OCI-LY7 (cell line): ENCODE measurements at regions not wholly inside any gene's neighbourhood (a gene's known extent, or its start where the extent isn't known, plus 50 kb on each side); places are given as distances from the start of the nearest gene placed in this dataset.

Experiments
- BruUV-seq: library from RNA; stranded (reverse); fragments of 400-500 nt; replicated peaks from 2 replicates; lab custom pipeline; 2021; lab: Mats Ljungman, UMichigan
- CTCF ChIA-PET: fragments of 300-600 bp; sonication (Branson Sonifier 250); formaldehyde crosslinking; loops from one replicate; lab custom pipeline; 2022; ENCODE audit warnings: antibody characterized with exemption; ENCODE audit not compliant: unreplicated experiment; lab: Charles Lee
- POLR2A ChIA-PET: fragments of 300-600 bp; sonication (Branson Sonifier 250); formaldehyde crosslinking; loops from one replicate; lab custom pipeline; 2022; ENCODE audit warnings: antibody characterized with exemption; lab: Charles Lee
- DNase-seq: peaks from one replicate; pipeline ENCODE4 v3.0.0-alpha.2; 2015; ENCODE audit warnings: low spot score
- H2AFZ ChIP-seq: fragments of 200-600 bp; sonication (generic), shearing (Covaris generic); 2 replicates; pipeline ENCODE4 v1.6.1; 2014; ENCODE audit warnings: mild to moderate bottlenecking, antibody characterized with exemption, low read length, moderate library complexity
- H3K27ac ChIP-seq: fragments of 200-600 bp; sonication (generic); 2 replicates; pipeline ENCODE4 v1.5.1; 2014; ENCODE audit warnings: mixed run types, low read depth, mild to moderate bottlenecking, moderate library complexity, low read length, inconsistent platforms; ENCODE audit not compliant: poor library complexity, severe bottlenecking
- H3K36me3 ChIP-seq: fragments of 200-600 bp; sonication (generic); 2 replicates; pipeline ENCODE4 v1.6.1; 2014; ENCODE audit warnings: mild to moderate bottlenecking, antibody characterized with exemption, low read length, moderate library complexity, mixed read lengths; ENCODE audit not compliant: insufficient read depth
- H3K4me1 ChIP-seq: fragments of 200-600 bp; sonication (generic); 2 replicates; pipeline ENCODE4 v1.5.1; 2014; ENCODE audit warnings: mild to moderate bottlenecking, low read length; ENCODE audit not compliant: insufficient read depth, poor library complexity, severe bottlenecking
- H3K4me2 ChIP-seq: fragments of 200-600 bp; sonication (generic); 2 replicates; pipeline ENCODE4 v1.6.1; 2014; ENCODE audit warnings: mild to moderate bottlenecking, low read length
- H3K4me3 ChIP-seq: fragments of 200-600 bp; sonication (generic); 2 replicates; pipeline ENCODE4 v1.5.1; 2014; ENCODE audit warnings: mild to moderate bottlenecking, low read depth, low read length; ENCODE audit not compliant: poor library complexity, severe bottlenecking
- H3K79me2 ChIP-seq: fragments of 200-600 bp; sonication (generic); 2 replicates; pipeline ENCODE4 v1.6.1; 2016; ENCODE audit warnings: low read depth, mild to moderate bottlenecking, low read length, moderate library complexity, mixed read lengths; ENCODE audit not compliant: insufficient read depth
- H3K9me2 ChIP-seq: fragments of 200-600 bp; sonication (generic); 2 replicates; pipeline ENCODE4 v1.6.1; 2016; ENCODE audit warnings: mild to moderate bottlenecking, low read length, mixed read lengths; ENCODE audit not compliant: insufficient read depth
- H3K9me3 ChIP-seq: fragments of 200-600 bp; sonication (generic); 2 replicates; pipeline ENCODE4 v1.6.1; 2014; ENCODE audit warnings: mild to moderate bottlenecking, mixed run types, low read length, mixed read lengths
- H4K20me1 ChIP-seq: fragments of 200-600 bp; sonication (generic); 2 replicates; pipeline ENCODE4 v1.6.1; 2014; ENCODE audit warnings: mild to moderate bottlenecking, antibody characterized with exemption, low read length, moderate library complexity, mixed read lengths; ENCODE audit not compliant: insufficient read depth
- EZH2phosphoT487 ChIP-seq: fragments of 200-600 bp; sonication (generic); IDR thresholded peaks from 2 replicates; pipeline ENCODE4 v1.6.1; 2018; ENCODE audit warnings: low read depth, borderline replicate concordance, mild to moderate bottlenecking, mixed run types, antibody characterized with exemption, low read length, moderate library complexity, mixed read lengths
- intact Hi-C: fragments of 100-400 bp; cut with micrococcal nuclease; formaldehyde crosslinking; loops from one replicate; pipeline ENCODE4 v1.10.0; 2022; ENCODE audit not compliant: unreplicated experiment
- TF ChIP-seq, protein P1 (sequence below): fragments of 200-600 bp; sonication (generic); conservative IDR thresholded peaks from 2 replicates; pipeline ENCODE4 v1.5.1; 2014; ENCODE audit warnings: mild to moderate bottlenecking, antibody characterized with exemption, low read length, moderate library complexity, mixed read lengths

DNA sequence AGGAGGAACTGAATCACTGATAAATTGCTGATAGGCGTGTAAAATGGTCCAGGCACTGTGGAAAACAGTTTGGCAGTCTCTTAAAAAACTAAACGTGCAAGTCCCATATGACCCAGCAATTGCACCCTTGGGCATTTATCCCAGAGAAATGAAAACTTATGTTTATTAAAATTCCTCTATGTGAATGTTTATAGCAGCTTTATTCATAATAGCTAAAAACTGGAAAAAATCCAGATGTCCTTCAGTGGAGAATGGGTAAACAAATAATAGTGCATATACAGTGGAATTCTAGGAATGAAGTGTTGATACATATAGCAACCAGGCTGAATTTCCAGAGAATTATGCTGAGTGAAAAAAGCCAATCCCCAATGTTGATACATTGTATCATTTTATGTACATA, 482.2 kb upstream of the PDZRN3 start:
- DNase-seq: no peak
- Histone ChIP-seq H3K4me1 (no peaks in the 10 kb centered on the region), H3K9me2 (no peaks in the 10 kb centered on the region), H3K4me2 (no peak overlapping the region), H3K9me3 (no peaks in the 10 kb centered on the region), H4K20me1 (no peaks in the 10 kb centered on the region), H3K36me3 (no peaks in the 10 kb centered on the region), H3K27ac (no peak overlapping the region), H2AFZ (no peak overlapping the region), H3K4me3 (no peak overlapping the region), H3K79me2 (no peaks in the 10 kb centered on the region)
- no TSS peak for BruUV-seq
- ChIA-PET POLR2A (interaction anchor here (0.5 kb wide), 1 partner anchor 465 kb away, joined by 5 read pairs; no protein-coding TSS in a partner anchor), CTCF (no interaction called here)
- intact Hi-C loops: no loop called here
- no peak for TF ChIP-seq EZH2phosphoT487
- TF ChIP-seq, protein P1, sequence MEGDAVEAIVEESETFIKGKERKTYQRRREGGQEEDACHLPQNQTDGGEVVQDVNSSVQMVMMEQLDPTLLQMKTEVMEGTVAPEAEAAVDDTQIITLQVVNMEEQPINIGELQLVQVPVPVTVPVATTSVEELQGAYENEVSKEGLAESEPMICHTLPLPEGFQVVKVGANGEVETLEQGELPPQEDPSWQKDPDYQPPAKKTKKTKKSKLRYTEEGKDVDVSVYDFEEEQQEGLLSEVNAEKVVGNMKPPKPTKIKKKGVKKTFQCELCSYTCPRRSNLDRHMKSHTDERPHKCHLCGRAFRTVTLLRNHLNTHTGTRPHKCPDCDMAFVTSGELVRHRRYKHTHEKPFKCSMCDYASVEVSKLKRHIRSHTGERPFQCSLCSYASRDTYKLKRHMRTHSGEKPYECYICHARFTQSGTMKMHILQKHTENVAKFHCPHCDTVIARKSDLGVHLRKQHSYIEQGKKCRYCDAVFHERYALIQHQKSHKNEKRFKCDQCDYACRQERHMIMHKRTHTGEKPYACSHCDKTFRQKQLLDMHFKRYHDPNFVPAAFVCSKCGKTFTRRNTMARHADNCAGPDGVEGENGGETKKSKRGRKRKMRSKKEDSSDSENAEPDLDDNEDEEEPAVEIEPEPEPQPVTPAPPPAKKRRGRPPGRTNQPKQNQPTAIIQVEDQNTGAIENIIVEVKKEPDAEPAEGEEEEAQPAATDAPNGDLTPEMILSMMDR: no peak

GRCh38 chr3:74091204-74091603, 466.5 kb upstream of the PDZRN3 start:
- Histone ChIP-seq H4K20me1 (no peaks in the 10 kb centered on the region), H3K4me3 (no peak overlapping the region), H3K4me2 (no peak overlapping the region), H3K79me2 (no peaks in the 10 kb centered on the region), H2AFZ (no peak overlapping the region), H3K4me1 (no peaks in the 10 kb centered on the region), H3K27ac (no peak overlapping the region), H3K9me3 (no peaks in the 10 kb centered on the region), H3K36me3 (no peaks in the 10 kb centered on the region), H3K9me2 (no peaks in the 10 kb centered on the region)
- no TSS peak for BruUV-seq
- DNase-seq: no peak
- intact Hi-C loops: no loop called here
- CTCF ChIA-PET: no interaction called here
- TF ChIP-seq, protein P1: no peak
- no peak for TF ChIP-seq EZH2phosphoT487
- POLR2A ChIA-PET: no interaction called here

DNA sequence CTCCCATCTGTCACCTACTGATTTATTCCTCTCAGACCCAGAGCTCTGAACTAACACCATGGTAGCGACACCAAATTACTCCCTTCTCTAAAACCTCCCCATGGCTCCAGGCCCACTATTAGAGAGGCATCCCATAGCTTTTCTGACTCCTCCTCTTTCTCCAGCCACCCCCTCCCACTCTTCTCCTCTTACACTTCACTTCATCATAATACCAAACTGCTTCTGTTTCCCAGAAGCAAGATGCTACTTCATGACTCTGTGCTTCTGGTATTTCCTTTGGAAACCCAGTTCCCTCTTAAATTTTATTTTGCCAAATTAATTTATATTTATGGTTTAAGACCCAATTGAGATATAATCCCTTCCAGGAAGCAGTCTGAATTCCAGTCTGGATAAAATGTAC, 465.1 kb upstream of the PDZRN3 start:
- ChIA-PET POLR2A (no interaction called here), CTCF (no interaction called here)
- no peak overlapping the region for H3K4me3 ChIP-seq
- no peaks in the 10 kb centered on the region for H3K9me3 ChIP-seq
- intact Hi-C loops: no loop called here
- H3K9me2 ChIP-seq: no peaks in the 10 kb centered on the region
- no peak overlapping the region for H2AFZ ChIP-seq
- H3K4me2 ChIP-seq: no peak overlapping the region
- no peaks in the 10 kb centered on the region for H4K20me1 ChIP-seq
- TF ChIP-seq EZH2phosphoT487: no peak
- TF ChIP-seq, protein P1: no peak
- no peak for DNase-seq
- no peaks in the 10 kb centered on the region for H3K4me1 ChIP-seq
- BruUV-seq: no TSS peak
- no peaks in the 10 kb centered on the region for H3K79me2 ChIP-seq
- no peak overlapping the region for H3K27ac ChIP-seq
- H3K36me3 ChIP-seq: no peaks in the 10 kb centered on the region
